A673 (cell line): ENCODE measurements at regions not wholly inside any gene's neighbourhood (a gene's known extent, or its start where the extent isn't known, plus 50 kb on each side); places are given as distances from the start of the nearest gene placed in this dataset.

Experiments
- BruUV-seq: library from RNA; stranded (reverse); fragments of 400-500 nt; replicated peaks from 2 replicates; lab custom pipeline; 2021; lab: Mats Ljungman, UMichigan
- CTCF ChIA-PET: fragments of 300-600 bp; sonication (Branson Sonifier 250); formaldehyde crosslinking; loops from one replicate; lab custom pipeline; 2022; ENCODE audit warnings: antibody characterized with exemption; lab: Charles Lee
- POLR2A ChIA-PET: fragments of 300-600 bp; sonication (Branson Sonifier 250); formaldehyde crosslinking; loops from one replicate; lab custom pipeline; 2022; ENCODE audit warnings: antibody characterized with exemption; ENCODE audit not compliant: low non-redundant PET; lab: Charles Lee
- DNase-seq: peaks from one replicate; pipeline ENCODE4 v3.0.0-alpha.2; 2015; ENCODE audit warnings: low spot score
- H3K27ac ChIP-seq: fragments of 200-600 bp; sonication (generic); 2 replicates; pipeline ENCODE4 v1.5.1; 2016; ENCODE audit warnings: mixed run types, low read depth, mild to moderate bottlenecking, mixed read lengths, antibody characterized with exemption, low read length; ENCODE audit not compliant: poor library complexity, severe bottlenecking
- H3K27me3 ChIP-seq: fragments of 200-600 bp; sonication (generic); replicated peaks from 2 replicates; pipeline ENCODE4 v1.6.1; 2017; ENCODE audit warnings: mixed run types, low read depth, mild to moderate bottlenecking, mixed read lengths, antibody characterized with exemption, low read length; ENCODE audit not compliant: insufficient read depth, poor library complexity
- H3K36me3 ChIP-seq: fragments of 200-600 bp; sonication (generic); 2 replicates; pipeline ENCODE4 v1.6.1; 2016; ENCODE audit warnings: mixed run types, mild to moderate bottlenecking, mixed read lengths, antibody characterized with exemption, low read length; ENCODE audit not compliant: insufficient read depth, poor library complexity, severe bottlenecking
- H3K4me1 ChIP-seq: fragments of 200-600 bp; sonication (generic); 2 replicates; pipeline ENCODE4 v1.6.1; 2017; ENCODE audit warnings: mixed run types, mild to moderate bottlenecking, mixed read lengths, antibody characterized with exemption, low read length; ENCODE audit not compliant: insufficient read depth, poor library complexity, severe bottlenecking
- H3K4me3 ChIP-seq: fragments of 200-600 bp; sonication (generic); 2 replicates; pipeline ENCODE4 v1.5.1; 2016; ENCODE audit warnings: low read depth, mixed run types, mild to moderate bottlenecking, mixed read lengths, low read length; ENCODE audit not compliant: poor library complexity, severe bottlenecking
- H3K9me3 ChIP-seq: fragments of 200-600 bp; sonication (generic); 2 replicates; pipeline ENCODE4 v1.6.1; 2016; ENCODE audit warnings: mixed run types, low read depth, mild to moderate bottlenecking, mixed read lengths, antibody characterized with exemption, low read length; ENCODE audit not compliant: poor library complexity, severe bottlenecking
- EZH2 ChIP-seq: fragments of 200-600 bp; sonication (generic); IDR thresholded peaks from 2 replicates; pipeline ENCODE4 v1.6.1; 2017; ENCODE audit warnings: borderline replicate concordance, low read depth, mild to moderate bottlenecking, mixed read lengths, antibody characterized with exemption, low read length; ENCODE audit not compliant: poor library complexity, severe bottlenecking
- intact Hi-C: fragments of 100-400 bp; cut with micrococcal nuclease; formaldehyde crosslinking; loops from one replicate; pipeline ENCODE4 v1.10.0; 2022; ENCODE audit not compliant: unreplicated experiment
- TF ChIP-seq, protein P1 (sequence below): fragments of 300-800, 200-600 bp; sonication (generic); conservative IDR thresholded peaks from 2 replicates; pipeline ENCODE4 v1.5.1; 2017; ENCODE audit warnings: low read depth, mild to moderate bottlenecking, antibody characterized with exemption, low read length, moderate library complexity, mixed read lengths

DNA sequence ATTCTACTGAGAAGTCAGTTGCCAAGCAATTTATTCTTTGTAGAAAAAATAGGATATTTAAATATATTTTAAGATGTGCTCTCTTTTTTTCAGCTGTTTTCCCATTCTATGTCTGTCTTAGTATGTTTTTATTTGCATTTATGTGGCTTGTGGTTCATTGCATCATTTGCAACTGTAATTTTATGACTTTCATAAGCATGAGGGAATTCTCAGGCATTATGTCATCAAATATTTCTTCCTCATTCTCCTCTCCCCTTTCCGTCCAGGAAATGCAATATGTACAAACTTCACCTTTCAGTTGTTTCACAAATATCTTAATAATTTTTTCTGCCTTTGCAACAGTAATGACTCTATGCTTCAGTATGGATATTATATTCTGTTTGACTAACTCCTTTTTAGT lies 560.2 kb upstream of the LRATD1 start:
- ChIA-PET POLR2A (no interaction called here), CTCF (no interaction called here)
- no peak overlapping the region for H3K27ac ChIP-seq
- no peaks in the 10 kb centered on the region for H3K9me3 ChIP-seq
- TF ChIP-seq, protein P1, sequence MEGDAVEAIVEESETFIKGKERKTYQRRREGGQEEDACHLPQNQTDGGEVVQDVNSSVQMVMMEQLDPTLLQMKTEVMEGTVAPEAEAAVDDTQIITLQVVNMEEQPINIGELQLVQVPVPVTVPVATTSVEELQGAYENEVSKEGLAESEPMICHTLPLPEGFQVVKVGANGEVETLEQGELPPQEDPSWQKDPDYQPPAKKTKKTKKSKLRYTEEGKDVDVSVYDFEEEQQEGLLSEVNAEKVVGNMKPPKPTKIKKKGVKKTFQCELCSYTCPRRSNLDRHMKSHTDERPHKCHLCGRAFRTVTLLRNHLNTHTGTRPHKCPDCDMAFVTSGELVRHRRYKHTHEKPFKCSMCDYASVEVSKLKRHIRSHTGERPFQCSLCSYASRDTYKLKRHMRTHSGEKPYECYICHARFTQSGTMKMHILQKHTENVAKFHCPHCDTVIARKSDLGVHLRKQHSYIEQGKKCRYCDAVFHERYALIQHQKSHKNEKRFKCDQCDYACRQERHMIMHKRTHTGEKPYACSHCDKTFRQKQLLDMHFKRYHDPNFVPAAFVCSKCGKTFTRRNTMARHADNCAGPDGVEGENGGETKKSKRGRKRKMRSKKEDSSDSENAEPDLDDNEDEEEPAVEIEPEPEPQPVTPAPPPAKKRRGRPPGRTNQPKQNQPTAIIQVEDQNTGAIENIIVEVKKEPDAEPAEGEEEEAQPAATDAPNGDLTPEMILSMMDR: no peak
- TF ChIP-seq EZH2: no peak
- intact Hi-C loops: no loop called here
- no peaks in the 10 kb centered on the region for H3K4me1 ChIP-seq
- DNase-seq: no peak
- H3K4me3 ChIP-seq: no peak overlapping the region
- H3K36me3 ChIP-seq: no peaks in the 10 kb centered on the region
- BruUV-seq: no TSS peak
- peaks cover 15% of the 10 kb centered on the region for H3K27me3 ChIP-seq

GRCh38 chr2:14074691-14075090 lies 557.8 kb upstream of the LRATD1 start:
- CTCF ChIA-PET: no interaction called here
- TF ChIP-seq, protein P1: no peak
- TF ChIP-seq EZH2: no peak
- no peak overlapping the region for H3K27ac ChIP-seq
- DNase-seq: no peak
- no peaks in the 10 kb centered on the region for H3K4me1 ChIP-seq
- BruUV-seq: no TSS peak
- no peaks in the 10 kb centered on the region for H3K36me3 ChIP-seq
- H3K27me3 ChIP-seq: peaks cover 15% of the 10 kb centered on the region
- no peak overlapping the region for H3K4me3 ChIP-seq
- intact Hi-C loops: no loop called here
- no peaks in the 10 kb centered on the region for H3K9me3 ChIP-seq
- POLR2A ChIA-PET: no interaction called here

DNA sequence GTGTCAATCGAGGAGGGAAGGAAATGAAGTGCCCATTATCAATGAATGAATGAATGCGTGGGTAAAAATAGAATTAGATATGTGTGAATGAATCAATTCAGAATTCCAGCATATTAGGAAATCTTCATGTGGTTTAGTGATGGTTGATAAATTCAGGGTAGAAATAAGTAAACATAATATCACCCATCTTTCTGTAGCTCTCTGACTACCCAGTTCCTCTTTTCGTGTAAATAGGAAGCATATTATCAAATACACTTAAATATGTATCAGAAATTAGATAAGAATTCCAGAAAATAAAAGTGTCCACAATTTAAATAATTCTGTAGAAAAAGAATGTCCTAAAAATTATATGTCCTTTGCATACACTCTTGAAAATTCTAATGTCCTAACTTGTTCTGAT lies 552.9 kb upstream of the LRATD1 start:
- no peaks in the 10 kb centered on the region for H3K9me3 ChIP-seq
- H3K36me3 ChIP-seq: no peaks in the 10 kb centered on the region
- DNase-seq: no peak
- intact Hi-C loops: no loop called here
- no peak overlapping the region for H3K4me3 ChIP-seq
- peaks cover 9% of the 10 kb centered on the region for H3K27me3 ChIP-seq
- no peak for TF ChIP-seq EZH2
- TF ChIP-seq, protein P1: no peak
- no peak overlapping the region for H3K27ac ChIP-seq
- BruUV-seq: no TSS peak
- no peaks in the 10 kb centered on the region for H3K4me1 ChIP-seq
- POLR2A ChIA-PET: no interaction called here
- CTCF ChIA-PET: no interaction called here
